Heart right ventricle (tissue), 16 donors: ENCODE measurements at regions not wholly inside any gene's neighbourhood (a gene's known extent, or its start where the extent isn't known, plus 50 kb on each side); places are given as distances from the start of the nearest gene placed in this dataset.

ENCODE experiments used
- ATAC-seq, 8 donors: fragments of 200-7000 bp; cut with Tn5 transposase; one replicate each; pipeline ENCODE4 v1.9.1; 2020; ENCODE audit warnings: mild to moderate bottlenecking in 8 of 8, moderate library complexity in 8 of 8, moderate number of reproducible peaks in 1 of 8
- DNase-seq, 2 donors: peaks; one replicate each; pipeline ENCODE4 v3.0.0-alpha.2; 2020
- H3K27ac ChIP-seq, 10 donors: fragments of 200-600 bp; sonication (generic) in 2 of 10; one replicate each; pipeline versions ENCODE4 v1.5.0 to v1.8.0; 2020 to 2022; ENCODE audit warnings: mild to moderate bottlenecking in 3 of 10
- H3K27me3 ChIP-seq, 7 donors: fragments of 200-600 bp; one replicate each; pipeline ENCODE4 v1.8.0; 2021 to 2022; ENCODE audit warnings: mild to moderate bottlenecking in 2 of 7
- H3K36me3 ChIP-seq, 9 donors: fragments of 200-600 bp; sonication (generic) in 1 of 9; one replicate each; pipeline versions ENCODE4 v1.5.0 to v1.8.0; 2020 to 2022; ENCODE audit warnings: mild to moderate bottlenecking in 2 of 9
- H3K4me1 ChIP-seq, 9 donors: fragments of 200-600 bp; sonication (generic) in 1 of 9; one replicate each; pipeline versions ENCODE4 v1.5.0 to v1.8.0; 2020 to 2022; ENCODE audit warnings: mild to moderate bottlenecking in 4 of 9
- H3K4me3 ChIP-seq, 10 donors: fragments of 200-600 bp; sonication (generic) in 2 of 10; one replicate each; pipeline versions ENCODE4 v1.5.0 to v1.8.0; 2020 to 2022; ENCODE audit warnings: mild to moderate bottlenecking in 7 of 10, moderate library complexity in 2 of 10
- H3K9me3 ChIP-seq, 11 donors: fragments of 200-600 bp in 10 of 11; sonication (generic) in 2 of 11; one replicate each; pipeline versions ENCODE4 v1.5.0 to v1.8.0; 2013 to 2022; ENCODE audit warnings: mild to moderate bottlenecking in 2 of 11, control low read depth in 1 of 11, moderate library complexity in 1 of 11
- WGBS, 2 donors: extraction: QIAGEN DNeasy Blood & Tissue Kit; methylation state at CpG; one replicate each; pipeline ENCODE4 v1.1.7; 2013; ENCODE audit warnings: inconsistent platforms in 1 of 2; 5-methylcytosine and 5-hydroxymethylcytosine counted together
- intact Hi-C, 10 donors: fragments of 100-400 bp; cut with DNase I; formaldehyde crosslinking; loops; one replicate each; pipeline versions ENCODE4 v1.11.1 to v1.14.2; 2022
- TF ChIP-seq, protein P1 (sequence below), 9 donors: fragments of 200-600 bp; sonication (generic) in 2 of 9; IDR thresholded peaks; one replicate each; pipeline versions ENCODE4 v1.5.0 to v1.8.0; 2021 to 2022; ENCODE audit warnings: antibody characterized with exemption in 9 of 9, mild to moderate bottlenecking in 5 of 9, moderate library complexity in 1 of 9
- donor health status: Arrhythmogenic right ventricular cardiomyopathy.
- donor health status: ischemic (EF 13 %, LVEDD 7.1; RV severe dilation, severe dysfunction).
- donor health status: healthy with polysubstance abuse.
- donor health status: DM: no; HTN: yes; CAD: no.
- donor health status: DM: no; HTN: no; CAD: no.
- donor health status: ischemic (EF 25% LVEDD 6.9; RV normal size, moderate dysfunction).
- donor health status: ischemic (EF 25% LVEDD 5.7; RV mildly dilated, moderate dysfunction).
- donor health status: healthy.
- donor health status: DM: yes; HTN: yes; CAD: no.
- donor health status: Ischemic cardiomyopathy.
- donor health status: ischemic (EF 35%, LVEDD 5.7; RV mildly dilated, moderate dysfunction).
- donor health status: nonischemic (EF 11% LVEDD 7.7; RV severe dilation, severe dysfunction).
- donor health status: DM: yes; HTN: yes; CAD: no.
- donor health status: PGD.
- donor health status: ischemic (EF 29% LVEDD 5.4; RV normal size, mild dysfunction).
- donor health status: nonischemic (EF 23%, LVEDD 6.1; RV moderate dilation, normal function).

DNA sequence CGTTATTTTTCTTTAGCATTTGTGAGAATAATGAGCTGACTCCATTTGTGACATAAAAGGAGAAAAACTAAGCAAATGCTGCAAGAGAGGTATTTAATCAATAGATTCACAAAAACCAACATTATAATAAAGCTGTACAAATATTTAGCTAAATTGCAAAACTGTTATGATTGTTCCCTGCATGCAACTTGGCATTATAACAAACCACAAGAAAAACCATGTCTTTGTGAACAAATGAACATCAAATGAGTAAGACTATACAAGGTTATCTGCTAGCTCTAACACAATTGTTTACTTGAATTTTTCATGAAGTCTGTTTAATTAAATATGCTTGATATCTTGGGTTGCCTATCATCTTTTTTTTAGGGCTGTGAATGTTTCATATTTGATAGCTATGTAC, 50.8 kb upstream of the PPP1R9A start:
- Histone ChIP-seq H3K9me3 (peaks cover 0 to 4% (median 0%) of the 10 kb centered on the region in 11 donors), H3K27ac (no peak overlapping the region), H3K36me3 (no peaks in the 10 kb centered on the region), H3K27me3 (no peaks in the 10 kb centered on the region), H3K4me1 (no peaks in the 10 kb centered on the region), H3K4me3 (no peak overlapping the region)
- DNase-seq = no peak
- TF ChIP-seq, protein P1, sequence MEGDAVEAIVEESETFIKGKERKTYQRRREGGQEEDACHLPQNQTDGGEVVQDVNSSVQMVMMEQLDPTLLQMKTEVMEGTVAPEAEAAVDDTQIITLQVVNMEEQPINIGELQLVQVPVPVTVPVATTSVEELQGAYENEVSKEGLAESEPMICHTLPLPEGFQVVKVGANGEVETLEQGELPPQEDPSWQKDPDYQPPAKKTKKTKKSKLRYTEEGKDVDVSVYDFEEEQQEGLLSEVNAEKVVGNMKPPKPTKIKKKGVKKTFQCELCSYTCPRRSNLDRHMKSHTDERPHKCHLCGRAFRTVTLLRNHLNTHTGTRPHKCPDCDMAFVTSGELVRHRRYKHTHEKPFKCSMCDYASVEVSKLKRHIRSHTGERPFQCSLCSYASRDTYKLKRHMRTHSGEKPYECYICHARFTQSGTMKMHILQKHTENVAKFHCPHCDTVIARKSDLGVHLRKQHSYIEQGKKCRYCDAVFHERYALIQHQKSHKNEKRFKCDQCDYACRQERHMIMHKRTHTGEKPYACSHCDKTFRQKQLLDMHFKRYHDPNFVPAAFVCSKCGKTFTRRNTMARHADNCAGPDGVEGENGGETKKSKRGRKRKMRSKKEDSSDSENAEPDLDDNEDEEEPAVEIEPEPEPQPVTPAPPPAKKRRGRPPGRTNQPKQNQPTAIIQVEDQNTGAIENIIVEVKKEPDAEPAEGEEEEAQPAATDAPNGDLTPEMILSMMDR (IDR thresholded peaks at IDR 0.05) = no peak
- intact Hi-C loops = no loop called here
- no peak for ATAC-seq
- WGBS, 2 donors = 87 to 100% methylated on average over 1 of the region's 1 CpG
